A172 (cell line): ENCODE measurements at regions not wholly inside any gene's neighbourhood (a gene's known extent, or its start where the extent isn't known, plus 50 kb on each side); places are given as distances from the start of the nearest gene placed in this dataset.
"Not testable (repeated sequence)": the region's sequence is repeated elsewhere in the genome, so short reads cannot be mapped to it uniquely, and the experiment has no call there.

Experiments used
- DNase-seq: peaks from one replicate; pipeline ENCODE4 v3.0.0-alpha.2; 2015; ENCODE audit warnings: low spot score

DNA sequence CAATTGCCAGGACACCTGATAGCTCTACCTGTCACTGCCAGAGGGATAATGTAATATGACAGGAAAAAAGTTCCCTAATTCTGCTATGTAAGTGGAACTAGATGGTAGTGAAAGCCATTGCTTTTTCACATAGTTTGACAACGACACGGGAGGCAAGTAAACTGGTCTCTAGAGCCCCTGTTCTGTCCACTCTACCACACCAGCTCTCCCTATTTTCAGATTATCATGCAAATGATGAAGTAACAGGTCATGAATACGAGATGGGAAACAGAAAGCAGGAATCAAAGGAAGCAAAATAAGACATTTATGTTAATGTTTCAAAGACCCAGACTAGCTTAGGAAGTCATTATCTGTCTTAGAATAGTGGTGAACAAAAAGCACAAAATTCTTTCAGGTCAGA, 56.2 kb downstream of the TAF11L14 start:
- no peak for DNase-seq

GRCh38 chr5:17691762-17692161, 57.5 kb downstream of the TAF11L14 start:
- DNase-seq, result no peak

DNA sequence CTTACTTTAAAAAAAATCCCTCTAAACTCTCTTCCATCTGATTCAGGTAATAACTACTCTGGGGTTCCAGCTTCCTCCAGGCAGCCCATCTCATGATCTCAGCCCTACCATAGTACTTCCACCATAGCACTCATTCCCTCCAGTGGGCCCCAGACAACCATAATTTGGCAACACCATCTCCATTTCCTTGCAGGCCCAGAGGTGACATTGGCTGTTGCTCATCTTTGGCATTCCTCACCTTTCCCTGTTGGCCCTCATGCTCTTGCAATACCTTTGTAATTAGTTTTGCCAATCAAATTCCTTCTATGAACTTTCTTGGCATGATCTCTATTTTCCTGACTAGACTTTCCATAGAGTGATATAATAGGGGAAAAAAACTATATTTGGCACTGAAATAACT, 60.1 kb downstream of the TAF11L14 start:
- no peak for DNase-seq

GRCh38 chr5:17694914-17695313, 60.7 kb downstream of the TAF11L14 start:
- DNase-seq, result no peak

GRCh38 chr5:17696627-17697026, 62.4 kb downstream of the TAF11L14 start:
- DNase-seq, result no peak

DNA sequence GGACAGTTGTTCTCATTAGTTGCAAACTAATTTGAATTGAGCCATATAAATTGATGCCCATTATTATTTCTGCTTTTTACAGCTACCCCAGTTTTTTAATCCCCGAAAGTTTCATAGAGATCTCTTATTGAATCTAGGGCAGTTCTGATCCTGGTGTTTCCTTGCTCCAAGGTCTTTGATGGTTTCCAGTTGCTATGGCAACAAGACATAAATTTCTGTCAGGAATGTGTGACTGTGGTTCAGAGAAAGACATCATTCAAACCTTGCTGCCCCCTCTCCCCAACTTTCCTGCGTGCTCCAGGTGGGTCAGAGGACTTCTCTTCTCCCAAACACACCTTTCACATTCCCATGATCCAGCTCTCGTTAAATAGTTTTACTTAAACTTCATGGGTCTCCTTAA, 63.4 kb downstream of the TAF11L14 start:
- DNase-seq, result no peak

GRCh38 chr5:17709011-17709710, 74.9 kb downstream of the TAF11L14 start:
- no peak for DNase-seq

DNA sequence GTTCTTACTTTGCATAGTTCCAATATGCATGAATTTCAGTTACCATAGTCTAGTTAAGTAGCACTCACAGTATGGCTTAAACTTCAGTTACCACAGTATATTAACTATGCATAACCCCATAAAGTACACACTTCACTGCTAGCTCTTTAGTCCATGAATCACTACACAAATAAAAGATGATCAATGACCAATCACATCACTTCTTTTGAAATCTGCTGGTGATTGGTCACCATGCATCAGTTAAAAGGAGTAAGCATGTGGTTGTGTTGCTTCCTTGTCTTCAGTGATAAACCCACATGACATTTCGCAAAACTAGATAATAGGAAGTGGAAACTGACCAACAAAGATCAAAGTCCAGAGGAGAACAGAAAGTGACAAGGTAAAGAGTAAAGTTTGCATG, 79.0 kb downstream of the TAF11L14 start:
- no peak for DNase-seq

DNA sequence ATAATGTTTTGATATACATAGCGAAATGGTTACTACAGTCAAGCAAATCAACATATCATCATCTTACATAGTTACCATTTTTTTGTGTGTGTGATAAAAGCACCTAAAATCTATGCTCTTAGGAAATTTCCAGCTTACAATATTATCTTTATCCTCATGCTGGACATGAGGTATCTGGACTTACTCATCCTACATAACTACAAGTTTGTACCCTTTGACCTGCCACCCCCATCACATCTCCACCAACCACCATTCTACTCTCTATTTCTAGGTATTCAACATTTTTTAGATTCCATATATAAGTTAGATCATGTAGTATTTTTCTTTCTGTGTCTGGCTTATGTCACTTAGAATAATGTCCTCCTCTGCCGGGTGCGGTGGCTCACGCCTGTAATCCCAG, 79.9 kb downstream of the TAF11L14 start:
- DNase-seq, result no peak

DNA sequence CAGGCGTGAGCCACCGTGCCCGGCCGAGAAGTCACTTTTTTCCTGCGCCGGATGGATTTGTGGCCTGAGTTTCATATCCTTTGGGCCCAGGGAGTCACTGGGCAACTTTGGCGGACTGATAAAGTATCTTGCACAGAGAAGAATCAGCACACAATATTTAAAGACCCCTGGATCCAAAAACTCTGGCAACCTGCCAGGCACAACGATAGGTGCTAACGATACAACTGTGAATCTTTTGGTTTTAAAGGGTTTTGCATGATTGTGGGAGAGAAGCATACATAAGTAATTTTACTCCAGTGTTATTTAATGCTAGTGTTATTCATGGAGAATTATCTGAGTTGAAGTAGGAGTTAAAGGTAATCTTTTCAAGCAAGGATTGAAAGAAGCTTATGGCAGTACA, 85.3 kb downstream of the TAF11L14 start:
- DNase-seq, result no peak

- no peak for DNase-seq
Measured at GRCh38 chr5:17720071-17720470, 85.8 kb downstream of the TAF11L14 start.

- peak; percentile 19 for DNase-seq
Measured at GRCh38 chr5:17723876-17724275, 89.6 kb downstream of the TAF11L14 start.

DNA sequence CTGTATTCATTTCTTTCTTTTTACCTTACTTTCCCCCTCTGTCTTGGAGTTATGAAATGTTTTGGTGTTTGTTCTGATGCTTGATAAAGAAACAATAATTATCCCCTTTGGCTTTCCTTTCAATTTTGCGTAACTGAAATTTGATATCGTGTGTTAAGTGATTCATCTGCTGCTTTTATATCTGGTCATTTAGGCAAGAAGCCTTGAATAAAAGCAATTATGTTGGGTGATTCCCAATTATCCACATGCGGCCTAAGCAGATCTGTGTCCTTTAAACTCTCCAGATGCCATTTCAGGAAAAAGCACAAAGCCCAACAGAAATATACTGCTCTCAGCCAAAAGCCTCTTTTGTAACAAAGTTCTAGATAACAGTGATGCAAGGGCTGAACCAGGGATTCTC, 92.8 kb downstream of the TAF11L14 start:
- DNase-seq, result no peak

DNA sequence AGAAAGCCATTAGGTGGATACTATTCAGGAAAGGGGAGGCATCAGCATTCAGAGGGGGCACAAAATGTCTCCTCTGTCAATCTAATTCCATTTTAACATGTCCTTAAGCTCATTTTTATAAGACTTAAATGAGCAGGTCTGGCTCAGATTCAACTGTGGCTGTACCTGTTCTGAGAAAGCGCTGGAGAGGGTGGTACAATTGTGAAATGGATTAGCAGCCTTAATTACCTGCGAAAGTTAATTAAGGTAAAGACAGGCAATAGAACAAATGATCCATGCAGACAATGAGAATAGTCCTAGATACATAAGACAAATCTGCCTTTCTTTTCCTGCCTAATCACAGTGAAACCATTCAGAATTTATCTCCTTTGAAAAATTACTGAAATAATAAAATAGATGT, 96.2 kb downstream of the TAF11L14 start:
- DNase-seq, result no peak

- no peak for DNase-seq
Measured at GRCh38 chr5:17732351-17732923, 98.2 kb downstream of the TAF11L14 start.

GRCh38 chr5:17734011-17734410, 99.8 kb downstream of the TAF11L14 start:
- no peak for DNase-seq

- DNase-seq, result no peak
Measured at GRCh38 chr5:17735761-17736160, 101.5 kb downstream of the TAF11L14 start.

GRCh38 chr5:17737092-17737491, 102.8 kb downstream of the TAF11L14 start:
- DNase-seq, result no peak

DNA sequence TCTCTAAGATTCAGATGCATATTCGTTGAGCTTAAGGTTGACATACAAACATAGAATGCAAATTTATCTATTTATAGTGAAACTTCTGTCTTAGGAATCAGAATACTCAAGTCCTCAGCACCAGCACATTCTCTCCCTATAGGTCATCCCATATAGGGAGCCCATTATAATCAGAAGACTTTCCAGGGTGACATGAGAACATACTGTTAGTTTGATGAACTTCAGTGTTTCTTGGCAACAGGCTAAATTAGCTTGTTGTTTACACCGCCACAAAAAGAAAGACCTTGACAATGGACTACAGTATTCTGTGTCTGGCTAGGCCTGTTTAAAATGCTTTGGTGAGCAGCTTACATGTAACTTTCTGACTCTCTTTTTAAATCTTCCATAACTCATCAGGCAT, 104.2 kb downstream of the TAF11L14 start:
- no peak for DNase-seq

- DNase-seq, result peak; percentile 57
Measured at GRCh38 chr5:17743580-17744435, 109.5 kb downstream of the TAF11L14 start.

GRCh38 chr5:17748201-17748600, 113.9 kb downstream of the TAF11L14 start:
- no peak for DNase-seq

GRCh38 chr5:17748941-17749340, 114.7 kb downstream of the TAF11L14 start:
- DNase-seq, result no peak

- DNase-seq, result not testable (repeated sequence)
Measured at GRCh38 chr5:17755406-17755805, 121.1 kb downstream of the TAF11L14 start.
